Activated CD4-positive, alpha-beta T cell treated with anti-CD3 and anti-CD28 coated beads, Interleukin-2, amount 50 U/mL, for 16 hours (primary cell): ENCODE measurements at regions not wholly inside any gene's neighbourhood (a gene's known extent, or its start where the extent isn't known, plus 50 kb on each side); places are given as distances from the start of the nearest gene placed in this dataset.
"Not testable (repeated sequence)": the region's sequence is repeated elsewhere in the genome, so short reads cannot be mapped to it uniquely, and the experiment has no call there.

Experiments used
- DNase-seq: peaks from one replicate; pipeline ENCODE4 v3.0.0-alpha.2; 2020

DNA sequence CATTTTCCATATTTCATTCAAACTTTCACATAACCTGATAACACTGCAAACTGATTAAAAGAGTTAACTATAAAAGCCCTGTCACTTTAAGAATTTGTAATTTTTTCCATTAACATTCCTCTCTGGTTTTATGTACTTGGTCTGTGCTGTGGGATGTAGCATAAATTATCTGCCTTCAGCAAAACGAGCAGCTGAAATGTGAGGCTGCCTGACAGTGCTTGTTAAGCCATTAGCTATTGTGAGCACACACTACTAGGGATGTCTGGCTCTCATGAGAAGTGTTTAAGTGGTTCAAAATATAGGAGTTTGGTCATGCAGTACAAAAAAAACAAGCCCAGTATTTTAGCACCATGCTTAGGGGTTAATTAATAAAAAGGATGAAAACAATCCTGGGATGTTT lies 63.0 kb downstream of the HOXA1 start:
- no peak for DNase-seq

DNA sequence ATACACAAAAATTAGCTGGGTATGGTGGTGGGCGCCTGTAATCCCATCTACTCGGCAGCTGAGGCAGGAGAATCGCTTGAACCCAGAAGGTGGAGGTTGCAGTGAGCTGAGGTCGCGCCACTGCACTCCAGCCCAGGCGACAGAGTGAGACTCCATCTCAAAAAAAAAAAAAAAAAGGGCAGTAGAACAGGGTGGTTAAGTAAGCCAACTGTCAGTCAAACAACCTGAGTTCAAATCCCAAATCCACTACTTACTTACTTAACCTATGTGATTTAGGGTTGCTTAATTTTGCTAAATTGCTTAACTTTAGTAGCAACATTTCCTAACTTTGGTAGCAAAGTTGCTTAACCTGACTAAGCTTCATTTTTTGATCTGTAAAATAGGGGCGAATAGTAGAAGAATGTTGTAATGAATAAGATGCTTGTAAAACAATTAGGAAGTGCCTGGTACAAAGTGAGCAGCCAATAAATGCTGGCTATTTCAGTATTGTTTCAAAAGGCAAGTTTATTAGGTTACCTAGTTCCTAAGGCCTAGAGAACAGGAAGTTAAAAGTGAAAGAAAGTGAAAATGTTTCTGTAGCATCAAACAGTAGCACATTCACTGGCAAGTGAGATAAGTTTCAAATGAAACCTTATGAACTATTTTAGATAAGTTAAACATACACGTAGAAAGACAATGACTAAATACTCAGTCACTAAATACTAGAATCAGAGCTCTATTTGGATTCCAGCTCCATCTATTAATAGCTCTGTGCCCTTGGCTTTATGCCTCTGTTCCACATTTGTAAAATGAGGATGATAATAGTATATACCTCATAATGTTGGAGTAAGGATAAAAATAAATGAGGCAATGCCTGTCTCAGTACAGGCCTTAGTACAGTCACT lies 64.3 kb downstream of the HOXA1 start:
- peak; percentile 9 for DNase-seq

- no peak for DNase-seq
These were observed 65.3 kb downstream of the HOXA1 start for GRCh38 chr7:27030393-27031050.

- DNase-seq, result no peak
These were observed 70.5 kb downstream of the HOXA1 start for GRCh38 chr7:27025270-27025669.

- no peak for DNase-seq
These were observed 85.7 kb downstream of the HOXA1 start for GRCh38 chr7:27010068-27010467.

- no peak for DNase-seq
These were observed 95.3 kb downstream of the HOXA1 start for GRCh38 chr7:27000496-27000895.

GRCh38 chr7:26998284-26998683 lies 97.5 kb downstream of the HOXA1 start:
- not testable (repeated sequence) for DNase-seq

GRCh38 chr7:26995666-26996065 lies 100.1 kb downstream of the HOXA1 start:
- no peak for DNase-seq

DNA sequence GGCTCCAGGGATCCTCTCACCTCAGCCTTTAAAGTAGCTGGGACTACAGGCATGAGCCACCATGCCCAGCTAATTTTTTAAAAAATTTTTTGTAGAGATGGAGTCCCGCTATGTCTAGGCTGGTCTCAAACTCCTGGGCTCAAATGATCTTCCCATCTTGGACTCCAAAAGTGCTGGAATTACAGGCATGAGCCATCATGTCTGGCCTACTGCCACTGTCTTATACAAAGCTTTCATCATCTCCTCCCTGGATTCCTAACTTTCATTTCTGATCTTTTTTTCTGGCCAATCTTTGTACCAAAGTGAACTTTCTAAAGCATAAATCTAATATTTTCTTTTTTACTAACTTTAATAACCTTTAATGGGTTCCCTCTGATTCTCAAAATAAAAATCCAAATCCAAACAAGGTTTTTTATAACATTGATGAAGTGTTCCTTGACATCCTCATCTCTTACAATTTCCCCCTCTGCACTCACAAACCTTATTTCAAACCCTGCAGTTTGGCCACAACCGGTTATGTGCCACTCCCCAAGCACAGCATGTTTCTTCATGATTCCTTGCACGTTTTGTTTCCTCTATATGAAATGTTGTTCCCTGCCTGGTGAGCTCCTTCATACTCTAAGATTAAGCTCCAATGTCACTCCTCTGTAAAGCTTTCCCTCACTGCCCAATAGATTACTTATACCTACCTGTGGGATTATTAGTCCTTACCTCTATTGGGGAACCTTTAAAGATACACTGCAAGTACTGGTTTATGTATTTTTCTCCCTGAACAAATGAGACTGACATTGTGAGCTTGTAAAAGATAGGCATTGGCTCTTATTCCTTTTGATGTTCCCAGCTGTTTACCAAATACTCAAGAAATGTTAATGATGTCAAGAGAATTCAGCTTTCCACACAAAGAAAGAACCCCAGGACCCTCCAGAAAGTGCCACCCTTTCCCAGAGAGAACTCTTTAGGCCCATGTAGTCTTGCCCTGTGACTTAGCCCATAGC lies 101.7 kb downstream of the HOXA1 start:
- DNase-seq, result no peak

- DNase-seq, result no peak
These were observed 103.1 kb downstream of the HOXA1 start for GRCh38 chr7:26992670-26993069.

DNA sequence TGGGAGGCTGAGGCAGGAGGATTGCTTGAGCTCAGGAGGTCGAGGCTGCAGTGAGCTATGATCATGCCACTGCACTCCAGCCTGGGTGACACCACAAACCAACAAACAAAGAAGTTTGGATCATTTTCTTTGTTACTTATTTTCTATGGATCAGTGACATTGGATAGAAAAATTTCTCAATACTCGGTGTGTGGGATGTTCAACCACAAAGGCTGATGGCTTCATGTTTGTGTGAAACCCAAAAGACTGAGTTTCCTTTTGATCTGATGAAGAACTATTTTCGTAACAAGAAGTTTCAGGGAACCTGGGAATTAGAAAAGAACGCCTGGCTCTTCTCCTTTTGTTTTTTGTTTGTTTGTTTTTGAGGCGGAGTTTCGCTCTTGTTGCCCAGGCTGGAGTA lies 104.0 kb downstream of the HOXA1 start:
- no peak for DNase-seq

GRCh38 chr7:26989897-26990670 lies 105.7 kb downstream of the HOXA1 start:
- no peak for DNase-seq

DNA sequence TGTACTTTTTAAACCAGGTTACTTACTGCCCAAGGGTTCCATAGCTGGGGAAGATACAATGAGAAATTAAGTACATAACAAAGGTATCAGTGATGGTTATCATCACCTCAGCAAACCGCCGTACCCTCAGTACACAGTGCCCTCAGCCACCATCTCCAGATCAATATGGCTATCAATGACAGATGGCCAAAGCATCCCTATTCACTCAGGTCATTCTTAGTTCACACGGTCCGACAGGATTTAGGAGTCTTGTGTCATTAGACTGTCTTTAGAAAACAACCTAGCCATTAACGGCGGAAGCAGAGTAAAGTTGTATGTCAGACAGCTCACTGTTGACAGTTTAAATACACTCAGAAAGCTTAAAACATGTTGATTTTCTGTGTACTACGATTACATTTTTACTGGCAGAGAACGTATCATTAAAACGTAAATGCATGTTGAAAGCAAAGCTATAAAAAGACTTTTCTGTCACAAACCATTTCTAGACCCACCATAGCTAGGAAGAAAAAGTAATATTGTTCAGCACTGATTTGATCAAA lies 106.9 kb downstream of the HOXA1 start:
- no peak for DNase-seq

DNA sequence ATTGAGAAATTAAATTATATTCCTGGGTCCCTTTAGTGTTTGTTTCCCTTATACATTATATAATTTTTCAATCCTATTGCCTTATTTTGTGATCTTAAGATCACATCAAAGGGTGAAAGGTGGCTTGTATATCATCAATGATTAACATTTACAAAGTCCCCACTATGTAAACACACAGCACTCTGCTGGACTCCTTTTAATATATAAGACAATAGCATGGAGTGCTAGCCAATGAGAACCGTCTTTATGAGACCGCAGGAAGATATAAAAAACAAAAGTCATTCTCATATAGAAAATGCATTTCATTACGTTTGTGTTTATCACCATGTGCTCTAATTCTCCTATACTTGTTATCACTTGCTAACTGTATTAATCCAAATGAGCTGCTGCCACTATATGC lies 108.5 kb downstream of the HOXA1 start:
- DNase-seq, result no peak

DNA sequence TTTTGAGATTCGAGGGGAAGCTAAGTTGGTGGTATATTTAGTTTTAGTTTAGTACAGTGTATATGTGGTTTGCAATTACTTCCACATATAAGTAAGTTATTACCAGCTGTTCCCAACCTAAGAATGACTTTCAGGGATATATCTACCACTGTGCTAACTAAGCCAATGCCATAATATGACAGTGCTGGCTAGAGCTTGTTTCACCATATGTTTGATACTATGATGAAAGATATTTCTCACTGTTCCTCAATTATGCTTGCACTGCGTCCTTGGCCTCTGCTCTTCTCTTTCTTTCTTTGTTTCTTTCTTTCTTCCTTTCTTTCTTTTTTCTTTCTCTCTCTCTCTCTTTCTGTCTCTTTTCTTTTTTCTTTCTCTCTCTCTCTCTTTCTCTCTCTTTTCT lies 113.8 kb upstream of the SKAP2 start:
- no peak for DNase-seq

DNA sequence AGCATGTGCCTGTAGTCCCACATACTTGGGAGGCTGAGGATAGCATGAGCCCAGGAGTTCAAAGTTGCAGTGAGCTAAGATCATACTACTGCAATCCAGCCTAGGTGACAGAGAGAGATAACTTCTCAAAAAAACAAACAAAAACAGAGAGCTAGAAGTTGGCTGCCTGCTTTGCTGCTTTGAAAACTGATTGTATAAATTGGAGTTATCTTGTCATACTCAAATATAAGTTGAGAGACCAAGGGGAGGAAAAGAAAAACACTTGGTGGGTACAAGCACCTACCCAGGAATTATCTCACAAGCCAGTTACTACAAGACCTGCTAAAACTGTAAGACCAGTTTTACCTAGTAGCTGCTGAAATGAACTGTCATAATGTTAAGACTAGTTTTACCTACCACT lies 112.5 kb upstream of the SKAP2 start:
- DNase-seq, result no peak

DNA sequence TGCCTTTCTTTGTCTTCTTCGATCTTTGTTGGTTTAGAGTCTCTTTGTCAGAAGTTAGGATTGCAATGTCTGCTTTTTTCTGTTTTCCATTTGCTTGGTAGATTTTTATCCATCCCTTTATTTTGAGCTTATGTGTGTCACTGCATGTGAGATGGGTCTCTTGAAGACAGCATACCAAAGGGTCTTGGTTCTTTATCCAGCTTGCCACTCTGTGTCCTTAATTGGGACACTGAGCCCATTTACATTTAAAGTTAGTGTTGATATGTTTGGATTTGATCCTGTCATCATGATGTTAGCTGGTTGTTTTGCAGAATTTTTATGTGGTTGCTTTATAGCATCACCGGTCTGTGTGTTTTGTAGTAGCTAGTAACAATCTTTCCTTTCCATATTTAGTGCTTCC lies 107.5 kb upstream of the SKAP2 start:
- not testable (repeated sequence) for DNase-seq

GRCh38 chr7:26965724-26966123 lies 101.3 kb upstream of the SKAP2 start:
- DNase-seq, result no peak

DNA sequence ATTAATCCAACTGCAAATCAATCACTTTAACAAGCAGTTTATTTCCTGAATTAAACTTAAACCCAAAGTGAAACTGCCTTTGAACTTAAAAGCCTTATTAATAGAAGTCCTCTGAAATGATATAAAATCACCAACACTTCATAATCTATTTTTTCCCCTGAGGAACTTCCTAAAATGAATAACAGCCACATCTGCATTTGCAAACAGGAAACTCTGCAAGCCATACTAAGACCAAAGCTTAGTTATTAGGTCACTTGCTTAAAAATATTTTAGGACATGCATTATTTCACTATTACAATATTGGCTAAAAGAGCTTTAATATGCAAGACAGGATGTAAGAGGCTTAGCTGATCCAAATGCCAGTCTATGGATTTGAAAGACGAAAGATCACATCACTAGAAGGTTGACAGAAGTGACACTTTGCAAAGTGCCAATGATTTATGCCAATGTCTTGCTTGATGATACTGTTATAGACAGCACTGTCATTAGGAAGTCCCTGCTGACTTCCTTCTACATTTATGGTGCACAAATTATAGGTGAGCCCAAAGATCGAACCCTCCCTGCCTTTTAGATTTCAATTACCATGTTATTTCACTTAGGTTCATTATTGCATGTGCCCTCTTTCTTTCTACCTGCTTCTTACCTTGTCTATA lies 99.9 kb upstream of the SKAP2 start:
- no peak for DNase-seq

- DNase-seq, result no peak
These were observed 94.9 kb upstream of the SKAP2 start for GRCh38 chr7:26959290-26959689.

- DNase-seq, result no peak
These were observed 94.4 kb upstream of the SKAP2 start for GRCh38 chr7:26958834-26959233.

GRCh38 chr7:26955516-26955915 lies 91.1 kb upstream of the SKAP2 start:
- DNase-seq, result no peak
